ENCODE measurements at regions not wholly inside any gene's neighbourhood (a gene's known extent, or its start where the extent isn't known, plus 50 kb on each side); places are given as distances from the start of the nearest gene placed in this dataset.

DNA sequence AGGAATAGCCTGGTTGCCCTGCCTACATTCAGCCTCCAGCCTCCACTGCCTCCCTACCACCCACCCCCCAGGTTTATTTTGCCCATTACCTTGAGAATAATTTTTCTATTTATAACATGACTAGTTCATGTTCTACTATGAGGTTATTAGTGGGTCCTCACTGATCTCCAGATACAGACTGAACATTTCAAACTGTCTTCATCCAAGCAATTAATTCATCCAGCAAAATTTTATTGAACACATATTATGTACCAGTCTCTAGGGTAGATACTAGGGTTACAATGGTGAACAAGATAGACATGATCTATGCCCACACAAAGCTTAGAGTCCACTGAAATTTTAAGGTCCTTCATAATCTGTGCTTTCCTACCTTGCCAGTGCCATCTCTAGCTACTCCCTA, 51.6 kb upstream of the FHIP2A start:
- no peak for DNase-seq

DNA sequence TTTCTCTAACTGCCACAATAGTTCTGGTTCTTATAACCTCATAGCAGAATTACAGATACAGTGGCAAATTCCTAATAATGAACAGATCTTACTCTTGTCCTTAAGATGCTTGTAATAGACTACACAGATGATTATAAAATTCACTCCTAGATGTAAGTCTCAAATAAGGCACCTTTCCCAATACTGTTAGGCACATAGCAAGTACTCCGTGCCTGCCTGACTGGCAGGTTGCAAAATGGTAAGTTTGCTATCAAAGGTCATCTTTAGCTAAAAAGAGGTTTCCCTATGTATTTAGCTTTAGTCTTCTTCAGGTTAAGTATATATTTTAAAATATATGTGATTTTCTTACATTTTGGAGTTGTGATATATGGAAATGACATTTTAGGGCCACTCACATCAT, 50.4 kb upstream of the FHIP2A start:
- no peak for DNase-seq

DNA sequence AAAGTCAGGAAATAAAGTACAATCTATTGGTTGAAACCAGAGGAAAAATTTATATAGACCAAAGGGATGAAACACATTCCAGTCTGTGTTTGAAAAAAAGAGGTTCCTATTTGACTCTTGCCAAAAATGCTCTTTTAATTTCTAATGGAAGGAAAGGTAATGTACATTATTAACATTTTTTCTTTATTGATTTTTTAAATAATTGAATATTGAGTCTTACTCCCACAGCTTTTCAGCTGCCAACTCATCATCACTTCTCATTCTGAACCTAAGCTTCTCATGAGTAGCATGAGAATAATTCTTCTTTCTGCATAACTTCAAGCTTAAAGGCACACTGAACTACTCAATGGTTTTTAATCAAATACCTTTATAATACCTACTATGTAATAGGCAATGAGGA, 49.8 kb upstream of the FHIP2A start:
- DNase-seq = no peak

Measured in renal pelvis (tissue), 1 donor.